ENCODE measurements at regions not wholly inside any gene's neighbourhood (a gene's known extent, or its start where the extent isn't known, plus 50 kb on each side); places are given as distances from the start of the nearest gene placed in this dataset.

DNA sequence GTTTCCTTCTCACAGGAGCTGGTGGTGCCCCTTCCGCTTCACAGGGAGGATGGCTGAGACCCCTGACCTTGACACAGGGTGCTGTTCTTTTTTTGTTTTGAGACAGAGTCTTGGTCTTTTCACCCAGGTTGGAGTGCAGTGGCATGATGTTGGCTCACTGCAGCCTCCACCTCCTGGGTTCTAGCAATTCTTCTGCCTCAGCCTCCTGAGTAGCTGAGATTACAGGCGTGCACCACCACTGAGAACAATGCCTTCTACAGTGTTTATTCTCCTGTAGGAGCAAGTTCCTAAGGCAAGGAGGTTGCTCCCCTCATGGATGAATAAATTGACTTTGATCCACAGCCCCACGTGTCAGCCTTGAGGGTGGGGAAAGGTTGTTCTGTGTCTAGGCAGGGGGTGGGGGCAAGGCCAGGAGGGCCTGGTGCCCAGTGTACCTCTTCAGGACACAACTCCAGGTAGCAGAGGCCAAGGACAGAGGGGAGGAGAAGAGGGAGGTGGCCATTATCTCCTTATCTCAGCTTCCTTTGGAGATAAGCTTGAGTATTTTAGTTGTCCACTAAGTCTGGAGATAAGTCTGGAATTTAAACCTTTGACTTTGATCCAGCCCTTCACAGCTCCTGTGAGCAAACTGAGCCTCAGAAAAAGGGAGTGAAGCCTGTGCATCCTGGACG, 159.4 kb downstream of the SEC14L1 start:
- no peak for DNase-seq (ENCODE audit: low read depth, low spot score)
- Mint-ChIP-seq H3K36me3 (ENCODE audit: low read depth) (no peaks in the 10 kb centered on the region), H3K9me3 (no peaks in the 10 kb centered on the region), H3K27me3 (ENCODE audit: low read depth) (no peaks in the 10 kb centered on the region), H3K4me1 (peaks cover 12% of the 10 kb centered on the region), H3K27ac (ENCODE audit: unreplicated experiment) (no peak overlapping the region), H3K4me3 (no peak overlapping the region)
- TF ChIP-seq CTCF (conservative IDR thresholded peaks at IDR 0.05) = no peak

GRCh38 chr17:77301694-77302266, 161.0 kb downstream of the SEC14L1 start:
- Mint-ChIP-seq H3K4me1 (peaks cover 15% of the 10 kb centered on the region), H3K4me3 (no peak overlapping the region), H3K9me3 (no peaks in the 10 kb centered on the region), H3K36me3 (ENCODE audit: low read depth) (no peaks in the 10 kb centered on the region), H3K27ac (ENCODE audit: unreplicated experiment) (no peak overlapping the region), H3K27me3 (ENCODE audit: low read depth) (no peaks in the 10 kb centered on the region)
- no peak for TF ChIP-seq CTCF (conservative IDR thresholded peaks at IDR 0.05)
- no peak for DNase-seq (ENCODE audit: low read depth, low spot score)

DNA sequence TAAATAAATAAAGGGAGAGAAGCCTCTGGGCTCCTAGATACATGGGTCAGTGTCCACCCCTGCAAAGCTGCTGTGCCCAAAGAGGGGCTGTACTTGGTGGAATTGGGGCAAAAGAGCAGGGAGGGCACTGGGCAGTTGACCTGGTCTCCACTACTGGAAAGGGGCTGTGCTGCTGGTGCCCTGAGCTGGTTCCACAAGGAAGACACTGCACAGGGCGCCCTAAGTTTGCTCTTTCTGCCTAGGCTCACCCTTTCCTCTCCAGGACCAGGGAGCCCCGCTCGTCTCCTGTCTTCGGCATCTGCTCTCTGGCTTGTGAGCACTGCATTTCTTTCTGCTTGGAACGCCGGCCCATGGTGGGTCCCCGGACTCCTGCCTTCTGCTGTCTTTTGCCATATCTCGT, 161.9 kb downstream of the SEC14L1 start:
- Mint-ChIP-seq H3K36me3 (ENCODE audit: low read depth) (no peaks in the 10 kb centered on the region), H3K27me3 (ENCODE audit: low read depth) (no peaks in the 10 kb centered on the region), H3K4me3 (no peak overlapping the region), H3K9me3 (no peaks in the 10 kb centered on the region), H3K4me1 (peaks cover 14% of the 10 kb centered on the region), H3K27ac (ENCODE audit: unreplicated experiment) (no peak overlapping the region)
- no peak for TF ChIP-seq CTCF (conservative IDR thresholded peaks at IDR 0.05)
- no peak for DNase-seq (ENCODE audit: low read depth, low spot score)

- H3K27ac Mint-ChIP-seq (ENCODE audit: unreplicated experiment) = no peak overlapping the region
- H3K27me3 Mint-ChIP-seq (ENCODE audit: low read depth) = no peaks in the 10 kb centered on the region
- no peaks in the 10 kb centered on the region for H3K36me3 Mint-ChIP-seq (ENCODE audit: low read depth)
- H3K9me3 Mint-ChIP-seq = no peaks in the 10 kb centered on the region
- no peak overlapping the region for H3K4me3 Mint-ChIP-seq
- H3K4me1 Mint-ChIP-seq = peaks cover 12% of the 10 kb centered on the region
- TF ChIP-seq CTCF (conservative IDR thresholded peaks at IDR 0.05) = no peak
- no peak for DNase-seq (ENCODE audit: low read depth, low spot score)
These were observed 162.9 kb downstream of the SEC14L1 start for GRCh38 chr17:77303620-77304019.

DNA sequence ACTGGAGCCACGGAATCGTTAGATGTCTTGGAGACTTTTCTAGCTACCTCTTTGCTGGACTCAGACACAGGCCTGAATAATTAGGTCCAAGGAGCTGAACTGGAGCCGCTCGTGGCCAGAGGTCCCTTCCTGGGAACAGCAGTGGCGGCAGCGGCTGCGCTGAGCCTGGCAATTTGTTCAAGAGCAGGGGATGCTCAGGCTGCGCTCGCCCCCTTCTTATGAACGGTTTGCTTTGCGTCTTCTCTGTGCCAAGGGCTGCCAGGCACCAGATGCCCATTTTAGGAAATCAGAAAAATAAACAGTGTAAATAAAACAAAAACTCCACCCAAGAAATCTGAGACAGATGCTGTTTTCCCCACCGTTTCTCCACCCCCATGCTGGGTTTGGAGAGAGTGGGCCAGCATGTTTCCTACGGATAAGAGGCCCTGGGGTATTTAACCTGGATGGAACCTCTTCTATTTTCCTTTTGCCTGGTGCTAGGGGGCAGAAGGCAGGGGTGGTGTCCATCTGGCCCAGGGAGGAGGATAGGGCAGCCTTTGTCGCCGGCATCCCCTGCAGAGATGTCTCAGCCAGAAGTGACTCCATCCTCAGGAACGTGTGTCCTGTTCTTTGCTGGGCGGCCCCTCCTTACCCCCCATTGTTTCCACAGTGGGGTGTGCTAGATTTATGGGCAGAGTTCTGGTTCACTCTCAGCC, 163.4 kb downstream of the SEC14L1 start:
- H3K4me3 Mint-ChIP-seq = no peak overlapping the region
- no peak for DNase-seq (ENCODE audit: low read depth, low spot score)
- H3K27ac Mint-ChIP-seq (ENCODE audit: unreplicated experiment) = no peak overlapping the region
- H3K4me1 Mint-ChIP-seq = peaks cover 12% of the 10 kb centered on the region
- H3K36me3 Mint-ChIP-seq (ENCODE audit: low read depth) = no peaks in the 10 kb centered on the region
- H3K9me3 Mint-ChIP-seq = no peaks in the 10 kb centered on the region
- H3K27me3 Mint-ChIP-seq (ENCODE audit: low read depth) = no peaks in the 10 kb centered on the region
- TF ChIP-seq CTCF (conservative IDR thresholded peaks at IDR 0.05) = no peak

Data from neural crest cell (in vitro differentiated cells).